ENCODE measurements at regions not wholly inside any gene's neighbourhood (a gene's known extent, or its start where the extent isn't known, plus 50 kb on each side); places are given as distances from the start of the nearest gene placed in this dataset.

GRCh38 chr6:167470101-167470835, 145.4 kb downstream of the TTLL2 start:
- no peak for TF ChIP-seq CTCF (IDR thresholded peaks at IDR 0.05; ENCODE audit: insufficient read depth, low read length, poor library complexity, severe bottlenecking)
- Histone ChIP-seq H3K27me3 (ENCODE audit: control insufficient read depth, insufficient read depth, low read length) (peaks cover 4% of the 10 kb centered on the region), H3K36me3 (ENCODE audit: control insufficient read depth, insufficient read depth, low read length) (no peaks in the 10 kb centered on the region), H3K4me3 (ENCODE audit: low read depth, low read length) (no peak overlapping the region)
- DNase-seq (ENCODE audit: low read depth), result no peak

- H3K36me3 ChIP-seq (ENCODE audit: control insufficient read depth, insufficient read depth, low read length), result no peaks in the 10 kb centered on the region
- no peak for TF ChIP-seq CTCF (IDR thresholded peaks at IDR 0.05; ENCODE audit: insufficient read depth, low read length, poor library complexity, severe bottlenecking)
- no peak for DNase-seq (ENCODE audit: low read depth)
These were observed 146.1 kb downstream of the TTLL2 start for GRCh38 chr6:167470836-167471547.

GRCh38 chr6:167471548-167471930, 146.7 kb downstream of the TTLL2 start:
- DNase-seq (ENCODE audit: low read depth), result no peak
- Histone ChIP-seq H3K27me3 (ENCODE audit: control insufficient read depth, insufficient read depth, low read length) (peaks cover 4% of the 10 kb centered on the region), H3K36me3 (ENCODE audit: control insufficient read depth, insufficient read depth, low read length) (no peaks in the 10 kb centered on the region), H3K4me3 (ENCODE audit: low read depth, low read length) (no peak overlapping the region)
- no peak for TF ChIP-seq CTCF (IDR thresholded peaks at IDR 0.05; ENCODE audit: insufficient read depth, low read length, poor library complexity, severe bottlenecking)

More at GRCh38 chr6:167470836-167471547, 146.1 kb downstream of the TTLL2 start:
- no peak overlapping the region for H3K4me3 ChIP-seq (ENCODE audit: low read depth, low read length)
- peaks cover 4% of the 10 kb centered on the region for H3K27me3 ChIP-seq (ENCODE audit: control insufficient read depth, insufficient read depth, low read length)

DNA sequence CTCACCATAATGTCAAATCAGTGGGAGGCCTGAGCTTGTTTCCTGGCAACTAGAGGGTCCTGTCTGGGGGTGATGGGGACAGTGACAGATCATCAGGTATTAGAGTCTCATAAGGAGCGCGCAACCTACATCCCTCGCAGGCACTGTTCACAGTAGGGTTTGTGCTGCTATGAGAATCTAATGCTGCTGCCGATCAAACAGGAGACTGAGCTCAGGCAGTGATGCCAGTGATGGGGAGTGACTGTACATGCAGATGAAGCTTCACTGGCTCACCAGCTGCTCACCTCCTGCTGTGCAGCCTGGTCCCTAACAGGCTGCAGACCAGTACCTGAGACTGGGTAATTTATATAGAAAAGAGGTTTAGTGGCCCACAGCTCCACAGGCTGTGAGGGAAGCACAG, 147.3 kb downstream of the TTLL2 start:
- Histone ChIP-seq H3K4me3 (ENCODE audit: low read depth, low read length) (no peak overlapping the region), H3K36me3 (ENCODE audit: control insufficient read depth, insufficient read depth, low read length) (no peaks in the 10 kb centered on the region), H3K27me3 (ENCODE audit: control insufficient read depth, insufficient read depth, low read length) (peaks cover 4% of the 10 kb centered on the region)
- TF ChIP-seq CTCF (IDR thresholded peaks at IDR 0.05; ENCODE audit: insufficient read depth, low read length, poor library complexity, severe bottlenecking), result no peak
- no peak for DNase-seq (ENCODE audit: low read depth)

DNA sequence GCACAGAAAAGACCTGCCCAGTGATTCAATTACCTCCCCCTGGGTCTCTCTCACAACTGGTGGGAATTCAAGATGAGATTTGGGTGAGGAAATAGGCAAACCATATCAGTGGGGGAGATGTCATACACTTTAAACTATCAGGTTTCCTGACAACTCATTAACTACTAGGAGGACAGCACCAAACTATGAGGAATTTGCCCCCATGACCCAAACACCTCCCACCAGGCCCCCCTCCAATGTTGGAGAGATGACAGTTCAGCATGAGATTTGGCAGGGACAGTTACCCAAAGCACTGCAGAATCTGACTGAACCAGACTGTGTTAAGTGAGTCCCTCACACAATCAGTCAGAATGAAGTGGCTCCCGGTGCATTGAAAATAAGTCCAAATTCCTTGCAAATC, 148.0 kb downstream of the TTLL2 start:
- no peak for DNase-seq (ENCODE audit: low read depth)
- H3K4me3 ChIP-seq (ENCODE audit: low read depth, low read length), result no peak overlapping the region
- peaks cover 4% of the 10 kb centered on the region for H3K27me3 ChIP-seq (ENCODE audit: control insufficient read depth, insufficient read depth, low read length)
- H3K36me3 ChIP-seq (ENCODE audit: control insufficient read depth, insufficient read depth, low read length), result no peaks in the 10 kb centered on the region
- no peak for TF ChIP-seq CTCF (IDR thresholded peaks at IDR 0.05; ENCODE audit: insufficient read depth, low read length, poor library complexity, severe bottlenecking)
